ENCODE measurements at regions not wholly inside any gene's neighbourhood (a gene's known extent, or its start where the extent isn't known, plus 50 kb on each side); places are given as distances from the start of the nearest gene placed in this dataset.

DNA sequence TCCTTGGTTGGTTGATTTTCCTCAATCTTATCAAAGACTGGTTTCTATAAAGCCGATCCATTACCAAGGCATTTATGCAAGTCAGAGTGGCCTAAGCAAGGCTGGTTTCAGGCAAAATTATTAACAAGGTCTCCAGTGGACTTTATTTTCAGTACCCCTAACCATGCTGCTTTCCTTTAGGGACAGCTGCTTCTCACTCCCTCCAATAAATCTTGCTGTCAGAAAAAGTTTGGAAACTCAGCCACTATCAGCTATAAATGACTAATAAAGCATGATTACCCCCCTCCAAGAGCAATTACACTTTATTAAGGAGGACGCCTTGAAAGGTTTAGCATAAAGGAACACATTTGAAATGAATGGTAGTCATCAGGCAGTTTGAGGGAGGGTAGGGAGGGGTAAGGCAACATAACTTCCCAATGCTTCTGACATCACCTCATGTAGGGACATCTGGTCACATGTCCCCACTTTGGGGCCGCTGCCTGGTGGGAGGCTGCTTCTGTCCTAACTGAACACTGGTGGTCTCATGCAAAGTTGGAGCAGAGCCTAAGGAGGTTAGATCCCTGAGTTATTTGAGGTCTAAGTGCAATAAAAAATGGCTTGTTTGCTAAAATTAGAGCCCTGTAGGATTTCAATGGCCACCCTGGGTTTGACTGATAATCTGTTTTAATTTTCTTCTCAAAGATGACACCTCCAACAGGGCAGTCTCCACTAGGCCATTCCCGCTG lies 58.0 kb upstream of the TMEM178A start:
- in situ Hi-C loops (cut with MboI) (no loop called here), intact Hi-C loops (cut with micrococcal nuclease; ENCODE audit: unreplicated experiment) (no loop called here)
- no TSS peak for BruUV-seq (replicated peaks)
- no peak overlapping the region for H3K4me3 ChIP-seq
- WGBS (ENCODE audit: insufficient coverage, insufficient replicate concordance, low lambda C conversion rate, missing lambda C conversion rate), result 23% methylated on average over 4 of the region's 4 CpGs
- RAD21 ChIA-PET (ENCODE audit: unreplicated experiment), result no interaction called here
- SMC1A ChIA-PET (ENCODE audit: uncharacterized antibody, unreplicated experiment), result no interaction called here
- POLR2A ChIA-PET, result interaction anchor here (0.6 kb wide), 1 partner anchor 965 kb away, joined by 5 read pairs; no protein-coding TSS in a partner anchor
- no peak overlapping the region for H3K27ac ChIP-seq (ENCODE audit: control insufficient read depth, insufficient read depth)
- H3K4me1 ChIP-seq (ENCODE audit: control insufficient read depth, insufficient read depth, low read length), result no peaks in the 10 kb centered on the region
- no peaks in the 10 kb centered on the region; a peak in 2 of 4 replicates for H3K27me3 ChIP-seq (replicated peaks in 1 of 2; ENCODE audit: control insufficient read depth in 2 of 2, insufficient read depth in 2 of 2, low read length in 1 of 2)
- no peaks in the 10 kb centered on the region for H4K20me1 ChIP-seq (ENCODE audit: control insufficient read depth, insufficient read depth)
- no peaks in the 10 kb centered on the region for H3K9me3 ChIP-seq (replicated peaks; ENCODE audit: control insufficient read depth, insufficient read depth, low read length)
- no peak overlapping the region for H3K9ac ChIP-seq (ENCODE audit: control insufficient read depth, insufficient read depth, low read length)
- FAIRE-seq (no peak), ATAC-seq (no peak), DNase-seq (ENCODE audit: low read depth, low spot score) (no peak)
- no peak overlapping the region for H3K4me2 ChIP-seq (ENCODE audit: control insufficient read depth, insufficient read depth)
- H2AFZ ChIP-seq (ENCODE audit: control insufficient read depth, low read depth, low read length), result no peak overlapping the region
- no peaks in the 10 kb centered on the region for H3K36me3 ChIP-seq (ENCODE audit: control insufficient read depth in 2 of 2, insufficient read depth in 2 of 2, low read length in 1 of 2)
- CTCF ChIA-PET, result interaction anchor here (0.6 kb wide), 1 partner anchor 14 kb away, joined by 3 read pairs; no protein-coding TSS in a partner anchor
- no peaks in the 10 kb centered on the region for H3K79me2 ChIP-seq (ENCODE audit: control insufficient read depth, insufficient read depth, low read length)
- TF ChIP-seq HDGF (IDR thresholded peaks at IDR 0.05) (no peak), SIN3A (IDR thresholded peaks at IDR 0.05; ENCODE audit: low read depth, low read length) (no peak), ZNF217 (IDR thresholded peaks at IDR 0.05) (no peak), CREB1 (IDR thresholded peaks at IDR 0.05; ENCODE audit: low read depth) (no peak), ZNF207 (IDR thresholded peaks at IDR 0.05; ENCODE audit: borderline replicate concordance) (no peak), ZZZ3 (IDR thresholded peaks at IDR 0.05; ENCODE audit: control insufficient read depth, insufficient read length, low read depth) (no peak), MTA2 (IDR thresholded peaks at IDR 0.05; ENCODE audit: low read depth) (no peak), PAX5 (IDR thresholded peaks at IDR 0.05; ENCODE audit: borderline replicate concordance, low read depth, low read length) (no peak), CEBPB (IDR thresholded peaks at IDR 0.05; ENCODE audit: borderline replicate concordance in 1 of 2, low read depth in 2 of 2, low read length in 2 of 2) (no peak), EP300 (IDR thresholded peaks at IDR 0.05; ENCODE audit: borderline replicate concordance in 1 of 2, control insufficient read depth in 1 of 2, low read depth in 2 of 2, low read length in 2 of 2) (no peak), FOXM1 (IDR thresholded peaks at IDR 0.05; ENCODE audit: low read depth, low read length) (no peak), MEF2A (IDR thresholded peaks at IDR 0.05; ENCODE audit: insufficient read depth, low read depth, low read length) (no peak), SRF (IDR thresholded peaks at IDR 0.05; ENCODE audit: low read depth in 2 of 2, low read length in 2 of 2) (no peak), SREBF2 (IDR thresholded peaks at IDR 0.05; ENCODE audit: low read length) (no peak), JUND (IDR thresholded peaks at IDR 0.05; ENCODE audit: low read depth, low read length) (no peak)
- TF ChIP-seq, protein P1, sequence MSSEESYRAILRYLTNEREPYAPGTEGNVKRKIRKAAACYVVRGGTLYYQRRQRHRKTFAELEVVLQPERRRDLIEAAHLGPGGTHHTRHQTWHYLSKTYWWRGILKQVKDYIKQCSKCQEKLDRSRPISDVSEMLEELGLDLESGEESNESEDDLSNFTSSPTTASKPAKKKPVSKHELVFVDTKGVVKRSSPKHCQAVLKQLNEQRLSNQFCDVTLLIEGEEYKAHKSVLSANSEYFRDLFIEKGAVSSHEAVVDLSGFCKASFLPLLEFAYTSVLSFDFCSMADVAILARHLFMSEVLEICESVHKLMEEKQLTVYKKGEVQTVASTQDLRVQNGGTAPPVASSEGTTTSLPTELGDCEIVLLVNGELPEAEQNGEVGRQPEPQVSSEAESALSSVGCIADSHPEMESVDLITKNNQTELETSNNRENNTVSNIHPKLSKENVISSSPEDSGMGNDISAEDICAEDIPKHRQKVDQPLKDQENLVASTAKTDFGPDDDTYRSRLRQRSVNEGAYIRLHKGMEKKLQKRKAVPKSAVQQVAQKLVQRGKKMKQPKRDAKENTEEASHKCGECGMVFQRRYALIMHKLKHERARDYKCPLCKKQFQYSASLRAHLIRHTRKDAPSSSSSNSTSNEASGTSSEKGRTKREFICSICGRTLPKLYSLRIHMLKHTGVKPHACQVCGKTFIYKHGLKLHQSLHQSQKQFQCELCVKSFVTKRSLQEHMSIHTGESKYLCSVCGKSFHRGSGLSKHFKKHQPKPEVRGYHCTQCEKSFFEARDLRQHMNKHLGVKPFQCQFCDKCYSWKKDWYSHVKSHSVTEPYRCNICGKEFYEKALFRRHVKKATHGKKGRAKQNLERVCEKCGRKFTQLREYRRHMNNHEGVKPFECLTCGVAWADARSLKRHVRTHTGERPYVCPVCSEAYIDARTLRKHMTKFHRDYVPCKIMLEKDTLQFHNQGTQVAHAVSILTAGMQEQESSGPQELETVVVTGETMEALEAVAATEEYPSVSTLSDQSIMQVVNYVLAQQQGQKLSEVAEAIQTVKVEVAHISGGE (CRISPR knock-in tag; IDR thresholded peaks at IDR 0.05), result no peak
